ENCODE measurements at regions not wholly inside any gene's neighbourhood (a gene's known extent, or its start where the extent isn't known, plus 50 kb on each side); places are given as distances from the start of the nearest gene placed in this dataset.

GRCh38 chr11:45355706-45356041 lies 69.5 kb upstream of the SYT13 start:
- DNase-seq (ENCODE audit: low spot score) (no peak), ATAC-seq (ENCODE audit: insufficient number of reproducible peaks, low FRiP score, low read depth) (no peak)
- no peak for TF ChIP-seq CTCF (IDR thresholded peaks at IDR 0.05)
- Histone ChIP-seq H3K27me3 (replicated peaks; ENCODE audit: insufficient read depth) (no peaks in the 10 kb centered on the region), H3K4me1 (ENCODE audit: control insufficient read depth in 1 of 2, low read depth in 2 of 2) (peaks cover 0 to 12% of the 10 kb centered on the region in 2 donors), H3K36me3 (no peaks in the 10 kb centered on the region), H3K4me3 (peak overlapping the region; percentile 92), H3K9me3 (no peaks in the 10 kb centered on the region), H3K27ac (peak overlapping the region in 1 of 2 donors; percentile 57)

- no peak for TF ChIP-seq CTCF (IDR thresholded peaks at IDR 0.05)
- Histone ChIP-seq H3K9me3 (no peaks in the 10 kb centered on the region), H3K4me1 (ENCODE audit: control insufficient read depth in 1 of 2, low read depth in 2 of 2) (peaks cover 0 to 12% of the 10 kb centered on the region in 2 donors), H3K27me3 (replicated peaks; ENCODE audit: insufficient read depth) (no peaks in the 10 kb centered on the region), H3K27ac (peak overlapping the region in 1 of 2 donors; percentile 57), H3K36me3 (no peaks in the 10 kb centered on the region), H3K4me3 (peak overlapping the region; percentile 92)
- DNase-seq (ENCODE audit: low spot score) (peak; percentile 36), ATAC-seq (ENCODE audit: insufficient number of reproducible peaks, low FRiP score, low read depth) (peak; percentile 66)
These were observed 69.0 kb upstream of the SYT13 start for GRCh38 chr11:45354976-45355705.

GRCh38 chr11:45348729-45349128 lies 62.6 kb upstream of the SYT13 start:
- H3K27me3 ChIP-seq (replicated peaks; ENCODE audit: insufficient read depth) = no peaks in the 10 kb centered on the region
- TF ChIP-seq CTCF (IDR thresholded peaks at IDR 0.05) = no peak
- H3K36me3 ChIP-seq = no peaks in the 10 kb centered on the region
- H3K4me1 ChIP-seq (ENCODE audit: control insufficient read depth in 1 of 2, low read depth in 2 of 2) = no peaks in the 10 kb centered on the region
- no peak overlapping the region for H3K27ac ChIP-seq
- no peaks in the 10 kb centered on the region for H3K9me3 ChIP-seq
- DNase-seq (ENCODE audit: low spot score) = no peak
- ATAC-seq (ENCODE audit: insufficient number of reproducible peaks, low FRiP score, low read depth) = no peak
- H3K4me3 ChIP-seq = no peak overlapping the region

GRCh38 chr11:45347348-45348082 lies 61.4 kb upstream of the SYT13 start:
- Histone ChIP-seq H3K4me3 (no peak overlapping the region), H3K27ac (no peak overlapping the region), H3K36me3 (no peaks in the 10 kb centered on the region), H3K27me3 (replicated peaks; ENCODE audit: insufficient read depth) (no peaks in the 10 kb centered on the region), H3K9me3 (no peaks in the 10 kb centered on the region), H3K4me1 (ENCODE audit: control insufficient read depth in 1 of 2, low read depth in 2 of 2) (no peaks in the 10 kb centered on the region)
- no peak for DNase-seq (ENCODE audit: low spot score)
- ATAC-seq (ENCODE audit: insufficient number of reproducible peaks, low FRiP score, low read depth) = no peak
- TF ChIP-seq CTCF (IDR thresholded peaks at IDR 0.05) = no peak

GRCh38 chr11:45345491-45345890 lies 59.4 kb upstream of the SYT13 start:
- Histone ChIP-seq H3K27ac (no peak overlapping the region), H3K4me1 (ENCODE audit: control insufficient read depth in 1 of 2, low read depth in 2 of 2) (peaks cover 0 to 1% of the 10 kb centered on the region in 2 donors), H3K27me3 (replicated peaks; ENCODE audit: insufficient read depth) (no peaks in the 10 kb centered on the region), H3K36me3 (no peaks in the 10 kb centered on the region), H3K9me3 (no peaks in the 10 kb centered on the region), H3K4me3 (no peak overlapping the region)
- DNase-seq (ENCODE audit: low spot score) = no peak
- TF ChIP-seq CTCF (IDR thresholded peaks at IDR 0.05) = no peak
- no peak for ATAC-seq (ENCODE audit: insufficient number of reproducible peaks, low FRiP score, low read depth)
